ENCODE measurements at regions not wholly inside any gene's neighbourhood (a gene's known extent, or its start where the extent isn't known, plus 50 kb on each side); places are given as distances from the start of the nearest gene placed in this dataset.
"Not testable (repeated sequence)": the region's sequence is repeated elsewhere in the genome, so short reads cannot be mapped to it uniquely, and the experiment has no call there.

DNA sequence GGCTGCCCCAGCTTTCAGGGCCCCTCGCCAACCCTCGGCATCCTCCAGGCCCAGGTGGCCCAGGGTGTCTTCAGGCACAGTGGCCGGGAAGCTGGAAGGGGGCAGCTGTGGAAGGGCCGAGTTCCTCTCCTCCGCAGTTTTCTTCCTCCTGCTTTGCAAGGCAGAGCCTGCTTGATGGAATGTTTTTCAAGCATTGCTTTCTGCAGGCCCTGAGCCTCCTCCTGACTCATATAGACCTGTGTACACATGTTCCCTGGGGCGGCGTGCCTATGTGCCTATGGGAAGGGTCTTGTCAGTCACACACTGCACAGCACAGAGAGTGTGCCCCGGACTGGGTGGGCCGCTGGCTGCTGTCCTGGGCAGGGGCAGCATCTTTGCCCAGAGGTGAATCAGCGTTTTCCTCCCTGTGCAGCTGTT lies 107.5 kb downstream of the ERMARD start:
- Histone ChIP-seq H3K9me2 (no peaks in the 10 kb centered on the region), H3K9ac (no peak overlapping the region), H3K36me3 (replicated peaks in 1 of 2; ENCODE audit: control insufficient read depth in 1 of 2, insufficient read depth in 2 of 2, low read length in 1 of 2) (no peaks in the 10 kb centered on the region), H3K4me2 (no peak overlapping the region), H3K27me3 (ENCODE audit: insufficient read depth) (no peaks in the 10 kb centered on the region), H3K27ac (ENCODE audit: low read depth in 2 of 2, low read length in 1 of 2) (no peak overlapping the region), H3K4me1 (ENCODE audit: control insufficient read depth in 1 of 2, insufficient read depth in 2 of 2, low read depth in 1 of 2, low read length in 1 of 2) (no peaks in the 10 kb centered on the region; a peak in 1 of 4 replicates), H3F3A (replicated peaks; ENCODE audit: insufficient read depth) (no peaks in the 10 kb centered on the region), H3K79me2 (ENCODE audit: insufficient read depth) (no peaks in the 10 kb centered on the region), H2AFZ (ENCODE audit: low read depth) (no peak overlapping the region), H3K9me3 (no peaks in the 10 kb centered on the region), H3K4me3 (ENCODE audit: low read depth in 2 of 2, low read length in 1 of 2) (no peak overlapping the region), H4K20me1 (ENCODE audit: insufficient read depth) (no peaks in the 10 kb centered on the region)
- ChIA-PET CTCF (interaction anchor here (1.4 kb wide), 1 partner anchor 27 kb away, joined by 4 read pairs; no protein-coding TSS in a partner anchor), POLR2A (no interaction called here)
- WGBS (ENCODE audit: low lambda C conversion rate) = 45% methylated on average over 7 of the region's 10 CpGs
- TF ChIP-seq TCF12 (IDR thresholded peaks at IDR 0.05) = no peak
- no peak for TF ChIP-seq TEAD4 (IDR thresholded peaks at IDR 0.05; ENCODE audit: borderline replicate concordance, insufficient read depth)
- no peak for TF ChIP-seq JUND (IDR thresholded peaks at IDR 0.05)
- DNase-seq = no peak

GRCh38 chr6:169858293-169858934 lies 107.0 kb downstream of the ERMARD start:
- Histone ChIP-seq H3K4me1 (ENCODE audit: control insufficient read depth in 1 of 2, insufficient read depth in 2 of 2, low read depth in 1 of 2, low read length in 1 of 2) (no peaks in the 10 kb centered on the region; a peak in 1 of 4 replicates), H3K27ac (ENCODE audit: low read depth in 2 of 2, low read length in 1 of 2) (no peak overlapping the region), H3K4me2 (no peak overlapping the region), H3K27me3 (ENCODE audit: insufficient read depth) (no peaks in the 10 kb centered on the region), H3K9me3 (no peaks in the 10 kb centered on the region), H2AFZ (ENCODE audit: low read depth) (no peak overlapping the region), H3K9me2 (no peaks in the 10 kb centered on the region), H3K79me2 (ENCODE audit: insufficient read depth) (no peaks in the 10 kb centered on the region), H4K20me1 (ENCODE audit: insufficient read depth) (no peaks in the 10 kb centered on the region), H3K9ac (no peak overlapping the region), H3K4me3 (ENCODE audit: low read depth in 2 of 2, low read length in 1 of 2) (no peak overlapping the region), H3K36me3 (replicated peaks in 1 of 2; ENCODE audit: control insufficient read depth in 1 of 2, insufficient read depth in 2 of 2, low read length in 1 of 2) (no peaks in the 10 kb centered on the region), H3F3A (replicated peaks; ENCODE audit: insufficient read depth) (no peaks in the 10 kb centered on the region)
- POLR2A ChIA-PET = no interaction called here
- no peak for DNase-seq
- 70% methylated on average over 8 of the region's 17 CpGs for WGBS (ENCODE audit: low lambda C conversion rate)
- TF ChIP-seq NFIC (IDR thresholded peaks at IDR 0.05; ENCODE audit: borderline replicate concordance) = no peak
- CTCF ChIA-PET = interaction anchor here (0.8 to 1.4 kb wide), 3 partner anchors 19 to 102 kb away, joined by 3 to 4 read pairs (median 4); no protein-coding TSS in a partner anchor

GRCh38 chr6:169857343-169858292 lies 106.2 kb downstream of the ERMARD start:
- Histone ChIP-seq H3K27ac (ENCODE audit: low read depth in 2 of 2, low read length in 1 of 2) (no peak overlapping the region), H3K79me2 (ENCODE audit: insufficient read depth) (no peaks in the 10 kb centered on the region), H3K4me1 (ENCODE audit: control insufficient read depth in 1 of 2, insufficient read depth in 2 of 2, low read depth in 1 of 2, low read length in 1 of 2) (no peaks in the 10 kb centered on the region; a peak in 1 of 4 replicates), H2AFZ (ENCODE audit: low read depth) (no peak overlapping the region), H3K27me3 (ENCODE audit: insufficient read depth) (no peaks in the 10 kb centered on the region), H3K9ac (no peak overlapping the region), H3F3A (replicated peaks; ENCODE audit: insufficient read depth) (no peaks in the 10 kb centered on the region), H3K9me2 (no peaks in the 10 kb centered on the region), H3K4me3 (ENCODE audit: low read depth in 2 of 2, low read length in 1 of 2) (no peak overlapping the region; a peak in 1 of 4 replicates), H4K20me1 (ENCODE audit: insufficient read depth) (no peaks in the 10 kb centered on the region), H3K9me3 (no peaks in the 10 kb centered on the region), H3K36me3 (replicated peaks in 1 of 2; ENCODE audit: control insufficient read depth in 1 of 2, insufficient read depth in 2 of 2, low read length in 1 of 2) (no peaks in the 10 kb centered on the region), H3K4me2 (no peak overlapping the region)
- ChIA-PET POLR2A (no interaction called here), CTCF (interaction anchor here (0.8 to 1.4 kb wide), 3 partner anchors 18 to 103 kb away, joined by 3 to 4 read pairs (median 4); no protein-coding TSS in a partner anchor)
- TF ChIP-seq POLR2AphosphoS5 (IDR thresholded peaks at IDR 0.05; ENCODE audit: low read depth, low read length) = no peak
- no peak for TF ChIP-seq CTCF (IDR thresholded peaks at IDR 0.05)
- no peak for DNase-seq
- WGBS (ENCODE audit: low lambda C conversion rate) = 45% methylated on average over 9 of the region's 19 CpGs

- DNase-seq; H2AFZ ChIP-seq (ENCODE audit: low read depth); H3K79me2 ChIP-seq (ENCODE audit: insufficient read depth); H3K4me2 ChIP-seq; H3K4me3 ChIP-seq (ENCODE audit: low read depth in 2 of 2, low read length in 1 of 2); H3K4me1 ChIP-seq (ENCODE audit: control insufficient read depth in 1 of 2, insufficient read depth in 2 of 2, low read depth in 1 of 2, low read length in 1 of 2); H3F3A ChIP-seq (replicated peaks; ENCODE audit: insufficient read depth); H3K9me2 ChIP-seq; H3K9ac ChIP-seq; H3K27me3 ChIP-seq (ENCODE audit: insufficient read depth); H3K36me3 ChIP-seq (replicated peaks in 1 of 2; ENCODE audit: control insufficient read depth in 1 of 2, insufficient read depth in 2 of 2, low read length in 1 of 2); H4K20me1 ChIP-seq (ENCODE audit: insufficient read depth); H3K9me3 ChIP-seq; POLR2A ChIA-PET; H3K27ac ChIP-seq (ENCODE audit: low read depth in 2 of 2, low read length in 1 of 2): not testable (repeated sequence)
- CTCF ChIA-PET = interaction anchor here (1.7 kb wide), 1 partner anchor 25 kb away, joined by 5 read pairs; no protein-coding TSS in a partner anchor
- WGBS (ENCODE audit: low lambda C conversion rate) = 50% methylated on average over 16 of the region's 49 CpGs
These were observed 105.3 kb downstream of the ERMARD start for GRCh38 chr6:169856442-169857342.

Measured in SK-N-SH (cell line).